ENCODE measurements at regions not wholly inside any gene's neighbourhood (a gene's known extent, or its start where the extent isn't known, plus 50 kb on each side); places are given as distances from the start of the nearest gene placed in this dataset.

DNA sequence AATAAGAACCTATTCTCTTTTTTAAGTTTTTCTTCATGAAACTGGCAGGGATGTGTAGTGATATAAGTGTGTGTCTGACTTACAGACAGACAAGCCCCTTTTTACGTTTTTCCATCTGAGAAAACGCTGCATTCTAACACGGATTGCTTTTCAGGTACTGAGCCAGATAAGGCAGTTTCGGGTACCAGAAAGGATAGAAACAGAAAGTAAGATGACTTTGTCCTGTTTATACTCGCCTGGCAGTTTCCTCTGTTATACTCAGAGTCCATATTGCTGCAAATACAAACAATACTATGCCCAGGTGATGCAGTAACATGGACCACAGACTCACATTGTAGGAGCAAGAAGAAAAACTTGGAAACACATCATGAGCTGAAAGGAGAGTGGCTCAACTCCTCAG is 2320.6 kb upstream of the AGA start:
- TF ChIP-seq, protein P1, sequence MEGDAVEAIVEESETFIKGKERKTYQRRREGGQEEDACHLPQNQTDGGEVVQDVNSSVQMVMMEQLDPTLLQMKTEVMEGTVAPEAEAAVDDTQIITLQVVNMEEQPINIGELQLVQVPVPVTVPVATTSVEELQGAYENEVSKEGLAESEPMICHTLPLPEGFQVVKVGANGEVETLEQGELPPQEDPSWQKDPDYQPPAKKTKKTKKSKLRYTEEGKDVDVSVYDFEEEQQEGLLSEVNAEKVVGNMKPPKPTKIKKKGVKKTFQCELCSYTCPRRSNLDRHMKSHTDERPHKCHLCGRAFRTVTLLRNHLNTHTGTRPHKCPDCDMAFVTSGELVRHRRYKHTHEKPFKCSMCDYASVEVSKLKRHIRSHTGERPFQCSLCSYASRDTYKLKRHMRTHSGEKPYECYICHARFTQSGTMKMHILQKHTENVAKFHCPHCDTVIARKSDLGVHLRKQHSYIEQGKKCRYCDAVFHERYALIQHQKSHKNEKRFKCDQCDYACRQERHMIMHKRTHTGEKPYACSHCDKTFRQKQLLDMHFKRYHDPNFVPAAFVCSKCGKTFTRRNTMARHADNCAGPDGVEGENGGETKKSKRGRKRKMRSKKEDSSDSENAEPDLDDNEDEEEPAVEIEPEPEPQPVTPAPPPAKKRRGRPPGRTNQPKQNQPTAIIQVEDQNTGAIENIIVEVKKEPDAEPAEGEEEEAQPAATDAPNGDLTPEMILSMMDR (conservative IDR thresholded peaks at IDR 0.05; ENCODE audit: low read length): no peak
- DNase-seq (ENCODE audit: low read depth): no peak
- no peak overlapping the region for H3K4me3 ChIP-seq (ENCODE audit: low read length)

DNA sequence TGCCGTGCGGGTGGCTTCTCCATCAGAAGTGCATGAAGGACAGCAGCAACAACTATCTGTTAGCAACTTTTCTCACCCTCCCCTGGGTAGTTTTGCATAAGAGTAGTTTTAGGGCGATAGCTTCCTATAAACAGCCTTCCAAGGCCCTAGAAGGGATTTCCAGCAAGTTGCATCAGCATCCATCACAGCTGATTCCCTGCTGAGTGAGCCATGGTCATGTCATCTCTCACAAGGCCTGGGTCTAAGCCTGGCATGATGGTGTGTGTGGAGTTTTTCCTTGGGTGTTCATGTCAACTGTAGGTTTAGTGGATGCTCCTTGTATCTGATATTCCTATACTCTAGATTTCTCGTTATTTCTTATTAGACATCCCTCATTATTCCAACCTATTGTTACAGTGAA is 2324.7 kb upstream of the AGA start:
- H3K4me3 ChIP-seq (ENCODE audit: low read length): no peak overlapping the region

DNA sequence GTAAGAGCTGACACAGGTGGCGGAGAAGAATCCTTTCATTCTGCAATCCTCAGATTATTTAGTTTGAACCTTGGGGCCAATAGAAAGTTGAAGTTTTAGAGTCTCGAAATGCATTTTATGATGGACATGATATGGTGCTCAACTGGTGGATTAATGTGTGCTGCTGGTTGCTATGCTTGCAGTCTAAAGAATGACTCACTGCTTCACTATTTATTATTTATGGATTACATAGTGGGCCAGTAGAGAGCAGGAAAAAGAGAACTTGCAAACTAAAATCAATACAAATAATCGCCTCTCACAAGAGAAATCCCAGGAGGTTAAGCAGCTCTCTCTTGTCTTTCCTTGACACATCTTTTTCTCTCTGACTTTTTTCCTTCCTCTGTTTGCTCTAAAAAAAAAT is 2326.8 kb upstream of the AGA start:
- H3K4me3 ChIP-seq (ENCODE audit: low read length): no peak overlapping the region
- TF ChIP-seq, protein P1 (conservative IDR thresholded peaks at IDR 0.05; ENCODE audit: low read length): no peak
- DNase-seq (ENCODE audit: low read depth): no peak

More for the DNA sequence above, 2324.7 kb upstream of the AGA start:
- TF ChIP-seq, protein P1 (conservative IDR thresholded peaks at IDR 0.05; ENCODE audit: low read length): no peak
- no peak for DNase-seq (ENCODE audit: low read depth)

DNA sequence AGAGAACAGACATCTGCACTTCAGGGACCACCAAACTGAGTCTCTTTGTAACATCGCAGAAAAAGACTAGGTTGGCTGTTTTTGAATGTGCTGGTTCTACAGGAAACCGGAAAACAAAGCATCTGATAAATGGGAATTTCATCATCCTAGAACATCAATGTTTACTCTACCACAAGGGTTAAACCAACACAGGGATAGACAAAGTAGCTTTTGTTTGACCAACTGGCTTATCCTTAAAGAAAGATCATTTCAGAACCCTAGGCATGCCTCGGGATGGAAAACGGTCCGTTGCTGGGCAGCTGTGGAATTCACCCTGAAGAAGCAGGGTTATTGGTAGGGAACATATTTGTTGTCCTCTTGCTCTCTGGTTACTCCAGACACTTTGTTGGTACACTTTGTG is 2355.5 kb upstream of the AGA start:
- no peak overlapping the region for H3K4me3 ChIP-seq (ENCODE audit: low read length)
- no peak for DNase-seq (ENCODE audit: low read depth)
- TF ChIP-seq, protein P1 (conservative IDR thresholded peaks at IDR 0.05; ENCODE audit: low read length): no peak

DNA sequence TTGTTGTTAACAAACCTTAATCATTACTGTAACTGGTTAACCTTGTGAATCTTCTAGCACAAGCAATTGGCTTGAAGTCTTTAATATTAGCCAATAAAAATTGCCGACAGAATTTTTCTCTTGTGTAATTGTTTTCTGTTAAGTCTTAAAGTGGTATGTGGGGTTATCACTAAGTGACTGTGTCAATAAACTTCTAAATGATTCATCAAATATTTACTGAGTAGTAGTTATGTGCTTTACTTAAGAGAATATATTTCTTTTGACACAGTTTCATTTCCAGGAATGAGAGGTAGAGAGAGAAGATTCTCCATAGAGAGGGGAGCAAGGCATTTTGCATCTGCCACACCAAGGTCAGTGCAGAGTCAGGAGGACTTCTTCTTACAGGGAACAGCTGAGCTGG is 2361.6 kb upstream of the AGA start:
- DNase-seq (ENCODE audit: low read depth): no peak
- no peak overlapping the region for H3K4me3 ChIP-seq (ENCODE audit: low read length)
- TF ChIP-seq, protein P1 (conservative IDR thresholded peaks at IDR 0.05; ENCODE audit: low read length): no peak

DNA sequence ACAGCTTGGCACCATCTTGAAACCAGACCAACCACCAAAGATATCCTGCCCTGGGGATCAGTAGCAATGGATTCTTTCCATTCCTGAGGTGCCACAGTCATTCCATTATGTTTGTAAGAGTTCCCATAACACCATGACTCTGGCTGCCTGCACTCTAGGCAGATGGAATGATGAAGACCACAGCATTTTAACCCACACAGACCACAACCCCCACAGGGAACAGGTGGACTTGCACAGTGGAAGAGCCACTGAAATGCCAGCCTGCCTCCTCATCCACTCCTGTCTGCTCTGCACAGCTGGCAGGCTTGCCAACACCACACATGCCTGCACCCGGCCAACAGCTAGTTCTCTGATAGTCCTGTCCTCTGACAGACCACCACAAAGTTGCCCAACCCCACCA is 2362.2 kb upstream of the AGA start:
- TF ChIP-seq, protein P1 (conservative IDR thresholded peaks at IDR 0.05; ENCODE audit: low read length): no peak
- DNase-seq (ENCODE audit: low read depth): no peak
- no peak overlapping the region for H3K4me3 ChIP-seq (ENCODE audit: low read length)

DNA sequence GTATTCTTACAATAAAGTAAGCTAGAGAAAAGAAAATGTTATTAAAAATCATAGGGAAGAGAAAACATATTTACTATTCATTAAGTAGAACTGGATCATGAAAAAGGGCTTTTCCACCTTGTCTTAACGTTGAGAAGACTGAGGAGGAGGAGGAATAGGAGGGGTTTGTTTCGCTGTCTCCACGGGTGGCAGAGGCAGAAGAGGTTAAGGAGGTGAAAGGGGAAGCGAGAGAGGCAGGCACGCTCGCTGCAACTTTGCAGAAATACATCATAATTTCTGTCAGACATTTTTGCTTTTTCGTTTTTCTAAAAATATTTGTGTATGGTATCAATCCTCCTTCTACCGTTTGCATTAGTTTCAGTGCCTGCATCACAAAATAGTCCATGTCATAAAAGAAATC is 2375.1 kb upstream of the AGA start:
- H3K4me3 ChIP-seq (ENCODE audit: low read length): no peak overlapping the region
- TF ChIP-seq, protein P1 (conservative IDR thresholded peaks at IDR 0.05; ENCODE audit: low read length): no peak
- DNase-seq (ENCODE audit: low read depth): no peak
